ENCODE measurements at regions not wholly inside any gene's neighbourhood (a gene's known extent, or its start where the extent isn't known, plus 50 kb on each side); places are given as distances from the start of the nearest gene placed in this dataset.

DNA sequence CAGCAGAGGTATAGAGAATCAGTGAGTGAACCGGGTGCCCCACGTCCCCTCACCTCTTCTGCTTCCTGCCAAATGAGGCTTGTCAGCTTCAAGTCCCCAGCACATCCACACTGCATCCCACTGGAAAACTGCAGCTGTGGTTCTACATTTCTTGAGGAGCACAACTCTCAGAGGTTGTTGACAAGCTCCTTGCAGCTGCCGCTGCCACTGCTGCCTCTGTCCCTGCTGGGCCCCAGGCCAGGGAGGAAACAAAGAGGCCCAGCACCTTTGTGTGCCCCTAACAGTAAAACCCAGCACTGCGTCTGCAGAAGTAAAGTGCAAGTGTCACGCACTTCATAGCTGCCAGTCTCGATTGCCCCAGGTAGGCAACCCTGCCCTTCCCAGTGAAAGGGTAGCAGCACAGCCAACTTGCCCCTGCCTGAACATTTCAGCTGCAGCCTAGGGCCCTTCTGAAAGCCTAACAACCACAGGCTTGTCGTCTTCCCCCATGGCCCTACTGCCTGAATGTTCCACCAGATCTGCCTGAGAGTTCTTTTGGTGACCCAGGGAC, 1162.1 kb upstream of the USP15 start:
- CTCF ChIA-PET: no interaction called here

DNA sequence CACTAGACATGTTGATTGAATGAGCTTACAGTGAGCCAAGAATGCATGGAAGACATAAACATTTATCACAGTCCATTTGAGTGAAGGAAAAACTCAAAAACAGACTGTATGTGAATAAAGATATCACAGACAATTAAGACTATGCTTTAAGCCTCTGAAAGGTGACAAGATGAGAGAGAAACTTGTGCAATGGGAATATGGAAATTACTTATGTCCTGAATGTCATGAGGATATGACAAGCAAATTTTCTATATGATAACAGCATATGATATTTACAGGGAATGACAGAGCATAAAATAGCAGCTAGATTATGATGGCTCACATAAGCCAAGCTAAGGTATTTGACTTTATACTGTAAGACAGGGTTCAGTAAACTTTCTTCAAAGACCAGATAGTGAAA, 1153.1 kb upstream of the USP15 start:
- Mint-ChIP-seq H3K27me3 (ENCODE audit: low read depth) (no peaks in the 10 kb centered on the region), H3K4me1 (ENCODE audit: low read depth) (no peaks in the 10 kb centered on the region), H3K36me3 (ENCODE audit: low read depth) (no peaks in the 10 kb centered on the region), H3K27ac (no peak overlapping the region), H3K9me3 (peaks cover 11% of the 10 kb centered on the region), H3K4me3 (no peak overlapping the region)
- DNase-seq: no peak
- intact Hi-C loops (cut with micrococcal nuclease): no loop called here
- CTCF ChIA-PET: no interaction called here

More for the DNA sequence above, 1162.1 kb upstream of the USP15 start:
- Mint-ChIP-seq H3K4me3 (no peak overlapping the region), H3K4me1 (ENCODE audit: low read depth) (no peaks in the 10 kb centered on the region), H3K27me3 (ENCODE audit: low read depth) (no peaks in the 10 kb centered on the region), H3K9me3 (peaks cover 3% of the 10 kb centered on the region), H3K36me3 (ENCODE audit: low read depth) (no peaks in the 10 kb centered on the region), H3K27ac (no peak overlapping the region)
- no peak for DNase-seq
- intact Hi-C loops (cut with micrococcal nuclease): no loop called here

DNA sequence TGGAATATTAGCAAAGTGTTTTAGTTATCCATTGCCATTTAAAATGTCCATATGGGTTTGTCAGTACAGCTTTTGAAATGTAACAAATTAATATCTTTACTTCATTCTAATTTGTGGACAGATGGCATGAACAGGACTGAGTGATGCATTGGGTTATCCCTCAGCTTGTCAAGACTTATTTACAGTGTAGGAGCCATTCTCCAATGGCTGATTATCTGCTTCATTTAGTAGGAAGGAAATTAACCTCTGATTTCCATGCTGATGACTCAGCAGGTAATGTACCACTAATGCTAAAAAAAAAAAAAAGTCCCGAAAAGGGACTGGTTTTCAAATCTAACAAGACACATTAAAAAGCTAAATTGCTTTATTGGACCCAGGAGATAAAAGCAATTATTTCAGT, 1149.0 kb upstream of the USP15 start:
- no peak for DNase-seq
- Mint-ChIP-seq H3K4me1 (ENCODE audit: low read depth) (no peaks in the 10 kb centered on the region), H3K36me3 (ENCODE audit: low read depth) (no peaks in the 10 kb centered on the region), H3K27ac (no peak overlapping the region), H3K27me3 (ENCODE audit: low read depth) (no peaks in the 10 kb centered on the region), H3K9me3 (peaks cover 10% of the 10 kb centered on the region), H3K4me3 (no peak overlapping the region)
- CTCF ChIA-PET: no interaction called here
- intact Hi-C loops (cut with micrococcal nuclease): no loop called here

DNA sequence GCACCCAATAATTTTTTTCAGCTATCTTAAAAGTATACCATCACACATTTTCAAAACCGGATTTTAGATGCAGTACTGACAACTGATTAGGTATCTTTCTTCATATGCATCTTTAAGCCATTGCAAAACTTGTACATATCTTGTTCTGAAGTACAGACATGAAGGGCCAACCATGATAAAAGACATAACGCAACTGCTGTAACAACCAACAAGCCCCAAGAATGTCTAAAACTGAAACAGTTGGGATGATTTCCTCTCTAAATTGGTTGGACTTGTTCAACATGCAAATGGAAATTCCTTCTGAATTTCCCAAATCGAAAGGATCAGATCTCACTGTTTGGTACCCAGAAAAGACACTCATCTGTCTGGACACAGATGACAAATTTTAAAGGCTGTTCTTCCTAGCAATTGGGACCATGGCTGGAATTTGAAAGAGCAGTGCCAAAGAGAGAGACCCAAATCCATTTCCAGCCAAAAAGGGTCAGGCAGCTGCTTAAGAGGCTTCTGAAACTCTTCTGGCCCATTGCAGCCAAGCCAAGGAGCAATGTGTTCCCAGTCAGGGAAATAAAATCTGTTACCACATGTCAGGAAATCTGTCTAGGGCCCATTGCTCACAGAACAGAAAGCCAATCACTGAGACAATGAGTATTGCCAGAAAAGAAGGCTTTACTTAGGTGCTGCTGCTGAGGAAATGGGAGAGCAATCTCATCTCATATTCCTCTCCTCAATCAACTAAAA, 1122.4 kb upstream of the USP15 start:
- H3K9me3 Mint-ChIP-seq: peaks cover 13% of the 10 kb centered on the region
- H3K4me1 Mint-ChIP-seq (ENCODE audit: low read depth): no peaks in the 10 kb centered on the region
- no peaks in the 10 kb centered on the region for H3K27me3 Mint-ChIP-seq (ENCODE audit: low read depth)
- intact Hi-C loops (cut with micrococcal nuclease): no loop called here
- H3K36me3 Mint-ChIP-seq (ENCODE audit: low read depth): no peaks in the 10 kb centered on the region
- no peak overlapping the region for H3K27ac Mint-ChIP-seq
- DNase-seq: no peak
- CTCF ChIA-PET: no interaction called here
- no peak overlapping the region for H3K4me3 Mint-ChIP-seq

DNA sequence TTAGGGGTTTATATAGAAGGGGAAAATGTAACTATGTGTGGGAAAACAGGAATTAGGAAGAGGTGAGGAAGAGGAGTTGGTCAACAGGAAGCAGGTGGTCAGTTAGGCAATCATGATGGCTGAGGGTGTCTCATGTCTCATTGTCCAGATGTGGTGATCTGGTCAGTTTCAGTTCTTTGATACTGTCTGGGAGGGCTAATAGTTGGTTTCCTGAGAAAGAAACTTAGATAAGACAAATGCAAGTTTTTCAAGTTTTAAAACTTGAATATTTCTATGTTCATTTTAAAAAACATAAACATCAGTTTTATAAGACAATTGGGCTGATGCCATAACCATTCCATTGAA, 1121.8 kb upstream of the USP15 start:
- Mint-ChIP-seq H3K27me3 (ENCODE audit: low read depth) (no peaks in the 10 kb centered on the region), H3K4me3 (no peak overlapping the region), H3K27ac (no peak overlapping the region), H3K9me3 (peaks cover 12% of the 10 kb centered on the region), H3K36me3 (ENCODE audit: low read depth) (no peaks in the 10 kb centered on the region), H3K4me1 (ENCODE audit: low read depth) (no peaks in the 10 kb centered on the region)
- no peak for DNase-seq
- intact Hi-C loops (cut with micrococcal nuclease): no loop called here
- CTCF ChIA-PET: no interaction called here

DNA sequence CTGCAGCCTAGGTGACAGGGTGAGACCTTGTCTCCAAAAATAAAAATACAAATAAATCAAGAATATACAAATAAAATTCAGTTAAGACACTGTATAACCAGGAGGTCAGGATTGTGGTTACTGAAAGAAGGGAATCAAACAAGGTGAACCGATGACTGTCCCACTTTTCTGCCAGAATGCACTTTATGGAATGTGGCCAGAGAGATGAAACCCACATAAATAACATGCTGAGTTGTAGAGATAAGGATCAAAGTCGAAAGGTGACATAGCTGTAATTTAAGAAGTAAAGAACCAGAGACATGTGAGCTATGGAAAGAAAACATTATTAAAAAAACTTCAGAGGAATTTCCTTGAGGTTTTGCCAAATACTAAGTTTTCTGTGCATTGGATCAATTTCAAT, 1098.2 kb upstream of the USP15 start:
- H3K9me3 Mint-ChIP-seq: peaks cover 14% of the 10 kb centered on the region
- intact Hi-C loops (cut with micrococcal nuclease): no loop called here

DNA sequence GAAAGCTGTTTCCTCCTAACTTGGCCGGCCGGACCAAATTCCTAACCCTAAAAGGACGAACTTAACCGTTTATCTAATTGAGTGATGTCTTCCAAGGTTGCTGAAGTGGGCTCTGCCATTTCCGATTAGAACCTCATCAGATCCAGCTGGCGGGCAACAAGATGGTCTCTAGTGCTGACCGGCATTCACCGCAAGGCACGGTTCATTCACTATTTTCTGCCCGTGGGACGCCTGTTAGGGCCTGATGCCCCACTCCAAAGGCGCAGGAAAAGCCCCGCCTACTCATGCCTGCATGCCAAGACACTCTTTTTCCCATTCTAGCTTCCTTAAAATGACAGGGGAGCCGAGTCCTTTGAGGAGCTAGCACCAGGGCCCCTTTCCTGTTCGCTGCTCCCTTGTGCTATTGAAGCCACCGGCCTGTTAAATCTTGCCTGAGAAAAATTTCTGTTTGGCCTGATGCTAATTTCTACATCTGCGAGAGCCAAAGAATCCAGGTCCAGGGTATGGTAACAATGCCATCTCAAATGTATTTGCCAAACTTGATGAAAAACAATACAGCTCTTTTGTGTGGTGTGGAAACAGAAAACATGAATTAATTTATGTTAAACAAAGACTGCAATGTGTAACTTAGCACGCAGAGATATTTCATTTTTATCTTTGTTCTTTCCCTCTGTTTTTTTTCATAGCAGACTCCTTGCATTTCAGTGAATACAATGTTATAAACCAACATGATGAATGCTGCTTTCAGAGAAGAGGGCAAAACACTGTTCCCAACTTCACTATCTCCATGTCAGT, 1071.2 kb upstream of the USP15 start:
- H3K4me3 Mint-ChIP-seq: no peak overlapping the region
- intact Hi-C loops (cut with micrococcal nuclease): no loop called here
- no peaks in the 10 kb centered on the region for H3K27me3 Mint-ChIP-seq (ENCODE audit: low read depth)
- no peaks in the 10 kb centered on the region for H3K36me3 Mint-ChIP-seq (ENCODE audit: low read depth)
- DNase-seq: no peak
- H3K27ac Mint-ChIP-seq: no peak overlapping the region
- CTCF ChIA-PET: no interaction called here
- peaks cover 2% of the 10 kb centered on the region for H3K9me3 Mint-ChIP-seq
- H3K4me1 Mint-ChIP-seq (ENCODE audit: low read depth): no peaks in the 10 kb centered on the region

More for the DNA sequence above, 1098.2 kb upstream of the USP15 start:
- CTCF ChIA-PET: interaction anchor here (0.7 kb wide), 1 partner anchor 44 kb away, joined by 3 read pairs; no protein-coding TSS in a partner anchor
- Mint-ChIP-seq H3K4me1 (ENCODE audit: low read depth) (no peaks in the 10 kb centered on the region), H3K36me3 (ENCODE audit: low read depth) (no peaks in the 10 kb centered on the region), H3K4me3 (no peak overlapping the region), H3K27ac (no peak overlapping the region), H3K27me3 (ENCODE audit: low read depth) (no peaks in the 10 kb centered on the region)
- DNase-seq: no peak

DNA sequence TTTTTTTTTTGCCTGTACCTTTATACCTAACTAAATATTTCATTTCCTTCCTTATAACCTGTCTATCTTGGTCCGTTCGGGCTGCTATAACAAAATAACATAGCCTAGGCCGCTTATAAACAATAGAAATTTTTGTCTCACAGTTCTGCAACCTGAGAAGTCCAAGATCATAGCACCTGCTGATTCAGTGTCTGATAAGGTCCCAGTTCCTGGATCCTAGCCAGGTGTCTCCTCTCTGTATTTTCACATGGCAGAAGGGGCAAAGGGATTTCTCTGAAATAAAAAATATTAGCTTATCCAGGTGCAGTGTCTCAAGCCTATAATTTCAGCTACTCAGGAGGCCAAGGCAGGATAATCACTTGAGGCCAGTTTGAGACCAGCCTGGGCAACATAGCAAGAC, 1046.6 kb upstream of the USP15 start:
- Mint-ChIP-seq H3K9me3 (peaks cover 3% of the 10 kb centered on the region), H3K4me3 (no peak overlapping the region), H3K4me1 (ENCODE audit: low read depth) (no peaks in the 10 kb centered on the region), H3K27me3 (ENCODE audit: low read depth) (no peaks in the 10 kb centered on the region), H3K27ac (no peak overlapping the region), H3K36me3 (ENCODE audit: low read depth) (no peaks in the 10 kb centered on the region)
- intact Hi-C loops (cut with micrococcal nuclease): no loop called here
- CTCF ChIA-PET: interaction anchor here (0.7 kb wide), 1 partner anchor 99 kb away, joined by 3 read pairs; no protein-coding TSS in a partner anchor
- no peak for DNase-seq

DNA sequence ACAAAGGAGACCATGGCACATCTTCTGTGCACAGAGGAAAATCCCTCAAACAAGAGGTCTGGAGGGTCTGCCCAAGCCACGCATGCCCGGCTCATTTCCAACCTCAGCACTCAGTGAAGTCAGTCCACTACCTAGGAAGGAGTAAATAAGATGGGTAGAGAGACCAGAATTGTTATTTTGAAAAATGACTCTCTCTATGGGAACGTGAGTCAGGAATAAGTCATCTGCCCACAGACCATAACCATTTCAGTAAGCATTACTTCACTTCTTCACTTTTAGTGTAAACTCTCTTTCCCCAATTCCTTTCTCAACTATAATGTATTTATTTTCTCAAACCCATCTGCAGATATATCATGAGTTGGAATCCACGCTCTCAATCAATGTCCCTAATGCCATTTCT, 1039.9 kb upstream of the USP15 start:
- intact Hi-C loops (cut with micrococcal nuclease): no loop called here
- H3K4me3 Mint-ChIP-seq: no peak overlapping the region
- no peaks in the 10 kb centered on the region for H3K36me3 Mint-ChIP-seq (ENCODE audit: low read depth)
- peaks cover 4% of the 10 kb centered on the region for H3K9me3 Mint-ChIP-seq
- CTCF ChIA-PET: interaction anchor here (0.6 kb wide), 1 partner anchor 274 kb away, joined by 3 read pairs; no protein-coding TSS in a partner anchor
- DNase-seq: no peak
- no peaks in the 10 kb centered on the region for H3K4me1 Mint-ChIP-seq (ENCODE audit: low read depth)
- H3K27me3 Mint-ChIP-seq (ENCODE audit: low read depth): no peaks in the 10 kb centered on the region
- H3K27ac Mint-ChIP-seq: no peak overlapping the region

DNA sequence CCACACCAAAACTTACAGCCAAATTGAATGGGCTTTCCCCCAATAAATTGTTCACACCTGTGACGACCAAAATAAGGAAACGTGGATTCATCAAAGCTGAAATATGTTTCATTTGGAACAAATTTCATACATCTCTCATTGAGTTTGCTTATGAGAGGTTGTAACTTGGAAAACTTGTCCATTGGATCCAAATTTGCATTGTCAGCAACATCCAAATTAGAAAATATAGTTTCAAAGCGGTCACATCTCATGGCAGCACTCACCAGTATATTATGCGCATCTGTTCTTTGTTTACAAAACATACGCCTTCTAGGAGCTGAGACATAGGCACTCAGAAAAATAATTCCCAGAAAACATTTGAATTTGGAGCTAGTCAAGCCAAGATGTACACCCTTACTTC, 1028.2 kb upstream of the USP15 start:
- no peak for DNase-seq
- no peak overlapping the region for H3K4me3 Mint-ChIP-seq
- CTCF ChIA-PET: no interaction called here
- no peaks in the 10 kb centered on the region for H3K4me1 Mint-ChIP-seq (ENCODE audit: low read depth)
- no peaks in the 10 kb centered on the region for H3K27me3 Mint-ChIP-seq (ENCODE audit: low read depth)
- intact Hi-C loops (cut with micrococcal nuclease): no loop called here
- H3K36me3 Mint-ChIP-seq (ENCODE audit: low read depth): no peaks in the 10 kb centered on the region
- H3K9me3 Mint-ChIP-seq: peaks cover 13% of the 10 kb centered on the region
- H3K27ac Mint-ChIP-seq: no peak overlapping the region

DNA sequence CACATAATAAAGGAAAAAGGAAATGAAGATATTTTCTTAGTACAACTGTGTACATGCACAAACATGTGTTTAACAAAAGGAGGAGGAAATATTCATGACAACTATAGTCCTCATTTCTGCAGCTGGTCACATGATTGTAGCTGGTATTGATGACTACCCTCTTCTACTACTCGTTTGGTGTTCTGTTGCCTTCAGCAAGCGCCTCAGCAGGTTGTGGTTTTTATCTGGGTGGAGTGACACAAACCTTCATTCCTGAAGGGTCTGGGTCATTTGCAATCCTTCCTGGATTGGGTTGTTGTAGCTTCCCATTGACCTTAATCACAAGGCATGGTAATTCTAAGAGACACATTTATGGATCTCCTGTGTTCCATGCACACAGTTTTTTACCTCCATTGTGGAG, 1009.9 kb upstream of the USP15 start:
- DNase-seq: no peak
- CTCF ChIA-PET: no interaction called here
- H3K36me3 Mint-ChIP-seq (ENCODE audit: low read depth): no peaks in the 10 kb centered on the region
- H3K9me3 Mint-ChIP-seq: no peaks in the 10 kb centered on the region
- no peak overlapping the region for H3K4me3 Mint-ChIP-seq
- no peak overlapping the region for H3K27ac Mint-ChIP-seq
- intact Hi-C loops (cut with micrococcal nuclease): no loop called here
- no peaks in the 10 kb centered on the region for H3K27me3 Mint-ChIP-seq (ENCODE audit: low read depth)
- H3K4me1 Mint-ChIP-seq (ENCODE audit: low read depth): no peaks in the 10 kb centered on the region

DNA sequence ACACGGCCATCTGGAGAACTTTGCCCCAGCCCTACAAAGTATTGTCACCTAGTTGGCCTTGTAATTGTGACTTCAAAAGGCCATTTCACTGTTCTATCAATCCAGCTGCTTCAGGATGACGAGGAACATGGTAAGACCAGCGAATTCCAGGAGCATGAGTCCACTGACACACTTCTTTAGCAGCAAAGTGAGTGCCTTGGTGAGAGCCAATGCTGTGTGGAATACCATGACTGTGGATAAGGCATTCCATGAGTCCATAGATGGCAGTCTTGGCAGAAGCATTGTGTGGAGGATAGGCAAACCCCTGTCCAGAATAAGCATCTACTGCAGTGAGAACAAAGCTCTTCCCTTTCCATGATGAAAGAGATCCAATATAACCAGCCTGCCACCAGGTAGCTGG, 1009.1 kb upstream of the USP15 start:
- CTCF ChIA-PET: no interaction called here
- intact Hi-C loops (cut with micrococcal nuclease): no loop called here
- no peak for DNase-seq
- Mint-ChIP-seq H3K4me1 (ENCODE audit: low read depth) (no peaks in the 10 kb centered on the region), H3K4me3 (no peak overlapping the region), H3K27ac (no peak overlapping the region), H3K9me3 (no peaks in the 10 kb centered on the region), H3K36me3 (ENCODE audit: low read depth) (no peaks in the 10 kb centered on the region), H3K27me3 (ENCODE audit: low read depth) (no peaks in the 10 kb centered on the region)

DNA sequence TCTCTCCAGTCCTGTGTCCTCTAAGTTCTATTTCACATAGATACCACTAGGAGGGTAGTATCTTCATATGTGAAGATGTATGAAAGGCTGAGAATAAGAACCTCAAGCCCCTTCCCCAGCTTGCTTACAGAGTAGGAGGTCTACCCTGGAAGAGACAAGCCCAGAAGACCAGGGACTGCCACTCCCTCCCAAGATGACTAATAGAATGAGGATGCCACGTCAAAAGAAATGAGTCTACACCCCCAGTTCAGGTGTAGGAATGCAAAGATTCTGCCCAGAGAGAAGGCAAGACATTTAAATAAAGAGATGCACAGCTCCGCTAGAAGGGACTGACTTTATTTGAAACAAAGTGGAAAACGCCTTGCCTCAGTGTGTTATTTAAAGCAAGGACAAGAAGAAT, 1006.0 kb upstream of the USP15 start:
- Mint-ChIP-seq H3K4me1 (ENCODE audit: low read depth) (no peaks in the 10 kb centered on the region), H3K27me3 (ENCODE audit: low read depth) (no peaks in the 10 kb centered on the region), H3K9me3 (no peaks in the 10 kb centered on the region), H3K27ac (no peak overlapping the region), H3K36me3 (ENCODE audit: low read depth) (no peaks in the 10 kb centered on the region), H3K4me3 (no peak overlapping the region)
- CTCF ChIA-PET: no interaction called here
- DNase-seq: no peak
- intact Hi-C loops (cut with micrococcal nuclease): no loop called here
